Testis (tissue), 2 donors: ENCODE measurements at regions not wholly inside any gene's neighbourhood (a gene's known extent, or its start where the extent isn't known, plus 50 kb on each side); places are given as distances from the start of the nearest gene placed in this dataset.

Experiments used
- DNase-seq: peaks from one replicate; pipeline ENCODE4 v3.0.0-alpha.2; 2019
- H3K27ac ChIP-seq, 2 donors: fragments of 200-600 bp; sonication (generic); one replicate each; pipeline ENCODE4 v1.5.1; 2019
- H3K27me3 ChIP-seq: fragments of 200-600 bp; sonication (generic); one replicate; pipeline ENCODE4 v1.5.1; 2019
- H3K36me3 ChIP-seq: fragments of 200-600 bp; sonication (generic); one replicate; pipeline ENCODE4 v1.5.1; 2017; ENCODE audit warnings: low read depth; ENCODE audit errors: missing control alignments
- H3K4me1 ChIP-seq: fragments of 200-600 bp; sonication (generic); one replicate; pipeline ENCODE4 v1.5.1; 2019
- H3K4me3 ChIP-seq, 2 donors: fragments of 200-600 bp; sonication (generic); one replicate each; pipeline ENCODE4 v1.5.1; 2017 to 2019
- H3K9me3 ChIP-seq: fragments of 200-600 bp; sonication (generic); one replicate; pipeline ENCODE4 v1.5.1; 2017
- POLR2A ChIP-seq: fragments of 450-650 bp; IDR thresholded peaks from one replicate; pipeline ENCODE4 v1.6.1; 2017; ENCODE audit warnings: antibody characterized with exemption, mild to moderate bottlenecking, moderate library complexity
- WGBS, 2 donors: methylation state at CpG; one replicate each; pipeline ENCODE4 v1.1.5; 2018; 5-methylcytosine and 5-hydroxymethylcytosine counted together
- intact Hi-C: fragments of 100-400 bp; cut with DNase I; formaldehyde crosslinking; loops from one replicate; pipeline ENCODE4 v1.15.1; 2023; ENCODE audit warnings: low total_unique reads
- TF ChIP-seq, protein P1 (sequence below), 3 experiments: fragments of 450-650 bp in 2 of 3; fragments of 200-600 bp in 1 of 3; sonication (generic) in 1 of 3; IDR thresholded peaks; one replicate each; pipeline ENCODE4 v1.5.1; 2016 to 2019; ENCODE audit warnings: antibody characterized with exemption in 3 of 3, mild to moderate bottlenecking in 2 of 3, moderate library complexity in 1 of 3

GRCh38 chr7:119232091-119232490 is 1007.6 kb downstream of the ANKRD7 start:
- TF ChIP-seq, protein P1, sequence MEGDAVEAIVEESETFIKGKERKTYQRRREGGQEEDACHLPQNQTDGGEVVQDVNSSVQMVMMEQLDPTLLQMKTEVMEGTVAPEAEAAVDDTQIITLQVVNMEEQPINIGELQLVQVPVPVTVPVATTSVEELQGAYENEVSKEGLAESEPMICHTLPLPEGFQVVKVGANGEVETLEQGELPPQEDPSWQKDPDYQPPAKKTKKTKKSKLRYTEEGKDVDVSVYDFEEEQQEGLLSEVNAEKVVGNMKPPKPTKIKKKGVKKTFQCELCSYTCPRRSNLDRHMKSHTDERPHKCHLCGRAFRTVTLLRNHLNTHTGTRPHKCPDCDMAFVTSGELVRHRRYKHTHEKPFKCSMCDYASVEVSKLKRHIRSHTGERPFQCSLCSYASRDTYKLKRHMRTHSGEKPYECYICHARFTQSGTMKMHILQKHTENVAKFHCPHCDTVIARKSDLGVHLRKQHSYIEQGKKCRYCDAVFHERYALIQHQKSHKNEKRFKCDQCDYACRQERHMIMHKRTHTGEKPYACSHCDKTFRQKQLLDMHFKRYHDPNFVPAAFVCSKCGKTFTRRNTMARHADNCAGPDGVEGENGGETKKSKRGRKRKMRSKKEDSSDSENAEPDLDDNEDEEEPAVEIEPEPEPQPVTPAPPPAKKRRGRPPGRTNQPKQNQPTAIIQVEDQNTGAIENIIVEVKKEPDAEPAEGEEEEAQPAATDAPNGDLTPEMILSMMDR (IDR thresholded peaks at IDR 0.05), result no peak
- no peak for TF ChIP-seq POLR2A
- no peaks in the 10 kb centered on the region for H3K9me3 ChIP-seq
- DNase-seq, result no peak
- no peaks in the 10 kb centered on the region for H3K36me3 ChIP-seq
- WGBS, 2 donors, result 55 to 64% methylated on average over 2 of the region's 2 CpGs
- H3K4me1 ChIP-seq, result no peaks in the 10 kb centered on the region
- H3K27ac ChIP-seq, result no peak overlapping the region
- intact Hi-C loops, result no loop called here
- no peak overlapping the region for H3K4me3 ChIP-seq
- no peaks in the 10 kb centered on the region for H3K27me3 ChIP-seq

- WGBS, 2 donors, result 98 to 100% methylated on average over 1 of the region's 1 CpG
- Histone ChIP-seq H3K4me3 (no peak overlapping the region), H3K36me3 (no peaks in the 10 kb centered on the region), H3K27ac (no peak overlapping the region), H3K4me1 (no peaks in the 10 kb centered on the region), H3K27me3 (no peaks in the 10 kb centered on the region), H3K9me3 (no peaks in the 10 kb centered on the region)
- intact Hi-C loops, result no loop called here
- TF ChIP-seq POLR2A, result no peak
- TF ChIP-seq, protein P1 (IDR thresholded peaks at IDR 0.05), result no peak
- no peak for DNase-seq
Observed at GRCh38 chr7:119233015-119233414, 1008.5 kb downstream of the ANKRD7 start.

GRCh38 chr7:119252962-119253361 is 1020.0 kb upstream of the KCND2 start:
- H3K4me3 ChIP-seq, result no peak overlapping the region
- no peaks in the 10 kb centered on the region for H3K27me3 ChIP-seq
- H3K27ac ChIP-seq, result no peak overlapping the region
- TF ChIP-seq POLR2A, result no peak
- TF ChIP-seq, protein P1 (IDR thresholded peaks at IDR 0.05), result no peak
- no peak for DNase-seq
- no peaks in the 10 kb centered on the region for H3K4me1 ChIP-seq
- intact Hi-C loops, result no loop called here
- no peaks in the 10 kb centered on the region for H3K36me3 ChIP-seq
- no peaks in the 10 kb centered on the region for H3K9me3 ChIP-seq

DNA sequence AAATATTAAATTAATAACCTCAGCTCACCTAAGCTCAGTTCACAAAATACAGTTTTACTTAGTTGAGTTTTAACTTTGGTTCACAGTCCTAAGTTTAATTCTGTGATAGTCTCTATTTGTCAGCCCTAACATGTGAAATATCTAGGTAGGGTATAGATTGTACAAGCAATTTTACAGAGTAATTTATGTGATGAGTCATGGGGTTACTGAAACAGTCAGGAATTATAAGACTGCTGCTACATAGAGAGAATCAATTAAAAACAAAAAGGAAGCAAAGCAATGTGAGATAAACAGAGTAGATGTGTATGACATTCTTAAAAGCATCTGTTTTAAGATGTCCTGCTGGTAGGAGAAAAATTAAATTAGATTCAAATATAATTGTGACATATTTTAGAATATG is 1018.2 kb upstream of the KCND2 start:
- TF ChIP-seq, protein P1 (IDR thresholded peaks at IDR 0.05), result no peak
- TF ChIP-seq POLR2A, result no peak

GRCh38 chr7:119256001-119256400 is 1017.0 kb upstream of the KCND2 start:
- Histone ChIP-seq H3K4me1 (no peaks in the 10 kb centered on the region), H3K27ac (no peak overlapping the region), H3K27me3 (no peaks in the 10 kb centered on the region), H3K9me3 (no peaks in the 10 kb centered on the region), H3K4me3 (no peak overlapping the region), H3K36me3 (no peaks in the 10 kb centered on the region)
- intact Hi-C loops, result no loop called here
- DNase-seq, result no peak
- TF ChIP-seq POLR2A, result no peak
- TF ChIP-seq, protein P1 (IDR thresholded peaks at IDR 0.05), result no peak

More for the DNA sequence above, 1018.2 kb upstream of the KCND2 start:
- Histone ChIP-seq H3K27ac (no peak overlapping the region), H3K9me3 (no peaks in the 10 kb centered on the region), H3K4me3 (no peak overlapping the region), H3K4me1 (no peaks in the 10 kb centered on the region), H3K36me3 (no peaks in the 10 kb centered on the region), H3K27me3 (no peaks in the 10 kb centered on the region)
- intact Hi-C loops, result no loop called here
- no peak for DNase-seq
